Mesodermal cell (in vitro differentiated cells): ENCODE measurements at regions not wholly inside any gene's neighbourhood (a gene's known extent, or its start where the extent isn't known, plus 50 kb on each side); places are given as distances from the start of the nearest gene placed in this dataset.
"Not testable (repeated sequence)": the region's sequence is repeated elsewhere in the genome, so short reads cannot be mapped to it uniquely, and the experiment has no call there.

Experiments
- H3K27ac ChIP-seq: 2 replicates; pipeline ENCODE4 v1.7.0; 2013; ENCODE audit warnings: mild to moderate bottlenecking, low read depth, low read length, moderate library complexity; ENCODE audit not compliant: severe bottlenecking
- H3K36me3 ChIP-seq: 2 replicates; pipeline ENCODE4 v1.7.1; 2013; ENCODE audit warnings: mild to moderate bottlenecking, low read length, moderate library complexity; ENCODE audit not compliant: control insufficient read depth, insufficient read depth
- H3K4me1 ChIP-seq: one replicate; pipeline ENCODE4 v1.7.1; 2013; ENCODE audit warnings: mild to moderate bottlenecking, low read length; ENCODE audit not compliant: insufficient read depth, control insufficient read depth, poor library complexity, severe bottlenecking
- H3K4me3 ChIP-seq: 2 replicates; pipeline ENCODE4 v1.7.0; 2013; ENCODE audit warnings: low read length, control low read depth, mild to moderate bottlenecking; ENCODE audit not compliant: insufficient read depth, poor library complexity, severe bottlenecking; ENCODE audit errors: extremely low read depth
- H3K9me3 ChIP-seq: 2 replicates; pipeline ENCODE4 v1.7.1; 2013; ENCODE audit warnings: mild to moderate bottlenecking, low read length, moderate library complexity; ENCODE audit not compliant: control insufficient read depth
- WGBS, 2 experiments: methylation state at CpG; one replicate each; pipeline ENCODE4 v1.1.5; 2013; ENCODE audit warnings: missing lambda C conversion rate in 2 of 2; ENCODE audit not compliant: insufficient coverage in 2 of 2; 5-methylcytosine and 5-hydroxymethylcytosine counted together

- Histone ChIP-seq H3K9me3 (no peaks in the 10 kb centered on the region), H3K36me3 (no peaks in the 10 kb centered on the region), H3K4me3 (no peak overlapping the region), H3K27ac (no peak overlapping the region), H3K4me1 (no peaks in the 10 kb centered on the region)
- WGBS, 2 experiments = 100% methylated on average over 1 of the region's 1 CpG
Observed at GRCh38 chr16:65815707-65816106, 550.8 kb upstream of the CDH5 start.

- WGBS, 2 experiments = 86 to 100% methylated on average over 3 to 4 of the region's 7 CpGs
- H3K4me1 ChIP-seq, H3K4me3 ChIP-seq, H3K9me3 ChIP-seq, H3K27ac ChIP-seq, H3K36me3 ChIP-seq: not testable (repeated sequence)
Observed at GRCh38 chr16:65813879-65814278, 552.6 kb upstream of the CDH5 start.

- Histone ChIP-seq H3K27ac (no peak overlapping the region), H3K36me3 (no peaks in the 10 kb centered on the region), H3K4me3 (no peak overlapping the region), H3K9me3 (no peaks in the 10 kb centered on the region), H3K4me1 (no peaks in the 10 kb centered on the region)
- 92 to 93% methylated on average over 7 to 8 of the region's 8 CpGs for WGBS, 2 experiments
Observed at GRCh38 chr16:65809627-65810026, 556.9 kb upstream of the CDH5 start.

- Histone ChIP-seq H3K27ac (no peak overlapping the region), H3K4me1 (no peaks in the 10 kb centered on the region), H3K4me3 (no peak overlapping the region), H3K36me3 (no peaks in the 10 kb centered on the region), H3K9me3 (no peaks in the 10 kb centered on the region)
- WGBS, 2 experiments = 94 to 100% methylated on average over 1 to 3 of the region's 4 CpGs
Observed at GRCh38 chr16:65808790-65809189, 557.7 kb upstream of the CDH5 start.

GRCh38 chr16:65807858-65808257 is 558.6 kb upstream of the CDH5 start:
- Histone ChIP-seq H3K4me1 (no peaks in the 10 kb centered on the region), H3K27ac (no peak overlapping the region), H3K36me3 (no peaks in the 10 kb centered on the region), H3K4me3 (no peak overlapping the region), H3K9me3 (no peaks in the 10 kb centered on the region)
- 89 to 92% methylated on average over 1 of the region's 1 CpG for WGBS, 2 experiments

GRCh38 chr16:65805704-65806103 is 560.8 kb upstream of the CDH5 start:
- H3K4me3 ChIP-seq, H3K27ac ChIP-seq, H3K9me3 ChIP-seq: not testable (repeated sequence)

GRCh38 chr16:65796481-65796880 is 570.0 kb upstream of the CDH5 start:
- Histone ChIP-seq H3K4me1 (no peaks in the 10 kb centered on the region), H3K27ac (no peak overlapping the region), H3K9me3 (no peaks in the 10 kb centered on the region), H3K36me3 (no peaks in the 10 kb centered on the region), H3K4me3 (no peak overlapping the region)
- no CpG with 5 or more reads among the region's 3 CpGs for WGBS, 2 experiments

More at GRCh38 chr16:65805704-65806103, 560.8 kb upstream of the CDH5 start:
- H3K4me1 ChIP-seq, H3K36me3 ChIP-seq: not testable (repeated sequence)

GRCh38 chr16:65794973-65795372 is 571.5 kb upstream of the CDH5 start:
- H3K9me3 ChIP-seq = no peaks in the 10 kb centered on the region
- H3K27ac ChIP-seq = no peak overlapping the region
- H3K4me3 ChIP-seq = no peak overlapping the region
- no CpG with 5 or more reads among the region's 1 CpG for WGBS, 2 experiments
- H3K4me1 ChIP-seq = no peaks in the 10 kb centered on the region
- no peaks in the 10 kb centered on the region for H3K36me3 ChIP-seq

GRCh38 chr16:65793781-65794180 is 572.7 kb upstream of the CDH5 start:
- 90 to 95% methylated on average over 2 to 3 of the region's 3 CpGs for WGBS, 2 experiments
- Histone ChIP-seq H3K36me3 (no peaks in the 10 kb centered on the region), H3K9me3 (no peaks in the 10 kb centered on the region), H3K4me1 (no peaks in the 10 kb centered on the region), H3K4me3 (no peak overlapping the region), H3K27ac (no peak overlapping the region)

- Histone ChIP-seq H3K4me3 (no peak overlapping the region), H3K4me1 (no peaks in the 10 kb centered on the region), H3K9me3 (no peaks in the 10 kb centered on the region), H3K27ac (no peak overlapping the region), H3K36me3 (no peaks in the 10 kb centered on the region)
- 82 to 100% methylated on average over 1 to 2 of the region's 2 CpGs for WGBS, 2 experiments
Observed at GRCh38 chr16:65790768-65791167, 575.7 kb upstream of the CDH5 start.

- Histone ChIP-seq H3K27ac (no peak overlapping the region), H3K4me1 (no peaks in the 10 kb centered on the region), H3K9me3 (no peaks in the 10 kb centered on the region), H3K36me3 (no peaks in the 10 kb centered on the region), H3K4me3 (no peak overlapping the region)
- WGBS, 2 experiments = 100% methylated on average over 1 of the region's 2 CpGs; no CpG with 5 or more reads in 1 of the 2 experiments
Observed at GRCh38 chr16:65789161-65789945, 577.1 kb upstream of the CDH5 start.
